ENCODE measurements at regions not wholly inside any gene's neighbourhood (a gene's known extent, or its start where the extent isn't known, plus 50 kb on each side); places are given as distances from the start of the nearest gene placed in this dataset.
"Not testable (repeated sequence)": the region's sequence is repeated elsewhere in the genome, so short reads cannot be mapped to it uniquely, and the experiment has no call there.

DNA sequence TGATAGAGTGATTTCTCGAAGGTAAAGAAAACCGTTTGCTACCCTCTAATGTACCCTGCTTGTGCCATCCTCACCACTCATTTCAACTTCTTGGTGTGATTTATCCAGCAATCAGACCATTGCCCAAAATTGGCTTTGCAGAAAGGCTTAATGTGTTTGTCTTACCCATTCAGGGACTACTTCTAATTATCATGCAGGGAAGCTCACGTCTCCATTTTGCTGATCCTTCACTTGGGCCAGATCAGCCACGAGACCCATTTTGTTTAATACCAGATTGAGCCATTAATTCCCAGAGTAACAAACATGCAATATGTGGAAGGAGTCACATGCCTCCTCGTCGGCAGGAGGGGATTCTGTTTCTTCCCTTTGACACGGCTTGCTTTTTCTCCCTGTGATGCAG lies 51.1 kb upstream of the CRY1 start:
- DNase-seq (ENCODE audit: low read depth in 4 of 4, low spot score in 3 of 4), result no peak

DNA sequence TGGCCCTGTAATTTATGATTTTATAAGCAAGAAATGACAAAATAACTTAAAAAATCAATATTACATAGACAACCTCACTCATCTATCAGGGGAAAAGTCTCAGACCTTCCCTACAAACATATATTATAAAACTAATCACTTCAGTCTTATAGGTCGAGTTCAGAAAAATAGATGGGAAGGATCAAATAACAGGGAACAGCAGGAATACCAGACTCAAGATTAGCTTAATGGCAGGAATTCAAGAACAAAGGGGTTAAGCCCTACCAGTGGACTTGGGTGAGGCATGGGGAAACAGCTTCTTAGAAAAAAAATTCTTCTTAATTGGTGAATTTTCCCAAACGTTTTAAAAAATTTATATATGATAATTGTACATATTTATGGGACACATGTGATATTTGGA lies 51.6 kb upstream of the CRY1 start:
- DNase-seq (ENCODE audit: low read depth in 4 of 4, low spot score in 3 of 4), result no peak

DNA sequence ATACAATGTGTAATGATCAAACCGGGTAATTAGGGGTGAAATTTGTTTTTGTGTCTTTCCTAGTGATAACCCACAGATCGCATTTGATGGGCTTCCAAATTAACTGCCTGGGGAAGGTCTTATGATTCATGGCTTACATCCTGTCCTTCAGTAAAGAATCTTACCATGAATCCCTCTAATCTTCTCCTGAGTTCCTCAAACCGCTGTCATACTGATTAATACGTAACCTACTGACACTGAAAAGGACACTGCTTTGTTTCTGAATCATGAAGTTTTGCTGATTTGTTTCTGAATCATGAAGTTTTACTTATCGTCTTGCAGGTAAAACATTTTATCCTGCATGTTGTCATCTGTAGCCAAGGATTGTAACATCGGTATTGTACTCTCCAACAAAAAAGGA lies 52.0 kb upstream of the CRY1 start:
- no peak for DNase-seq (ENCODE audit: low read depth in 4 of 4, low spot score in 3 of 4)

GRCh38 chr12:107148107-107148506 lies 54.8 kb upstream of the CRY1 start:
- no peak for DNase-seq (ENCODE audit: low read depth in 4 of 4, low spot score in 3 of 4)

GRCh38 chr12:107152315-107152714 lies 59.0 kb upstream of the CRY1 start:
- DNase-seq (ENCODE audit: low read depth in 4 of 4, low spot score in 3 of 4), result no peak

GRCh38 chr12:107159384-107159900 lies 66.1 kb upstream of the CRY1 start:
- DNase-seq (ENCODE audit: low read depth in 4 of 4, low spot score in 3 of 4), result no peak

- DNase-seq (ENCODE audit: low read depth in 4 of 4, low spot score in 3 of 4), result no peak
Observed at GRCh38 chr12:107163413-107163812, 70.1 kb upstream of the CRY1 start.

GRCh38 chr12:107164392-107164791 lies 71.0 kb upstream of the CRY1 start:
- no peak for DNase-seq (ENCODE audit: low read depth in 4 of 4, low spot score in 3 of 4)

GRCh38 chr12:107165581-107165980 lies 72.2 kb upstream of the CRY1 start:
- no peak for DNase-seq (ENCODE audit: low read depth in 4 of 4, low spot score in 3 of 4)

DNA sequence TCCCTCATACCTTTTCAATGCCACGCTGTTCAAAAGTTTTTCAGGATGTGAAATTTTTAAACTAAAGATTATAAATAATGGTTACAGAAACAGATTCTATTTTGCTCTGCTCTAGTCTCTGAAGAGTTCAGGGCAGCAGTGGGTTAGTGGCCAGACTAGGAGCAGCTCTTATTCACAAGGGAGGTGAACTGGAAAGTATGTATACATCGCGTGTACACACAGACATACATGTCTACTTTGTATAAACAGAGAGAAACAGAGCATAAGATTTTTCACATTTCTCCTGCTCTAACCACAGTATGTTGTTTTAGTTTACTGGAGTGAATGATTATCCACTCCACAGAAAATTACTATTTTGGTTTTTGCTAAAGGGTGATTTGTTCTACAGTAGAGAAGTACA lies 74.4 kb upstream of the CRY1 start:
- DNase-seq (ENCODE audit: low read depth in 4 of 4, low spot score in 3 of 4), result no peak

GRCh38 chr12:107169200-107169599 lies 75.9 kb upstream of the CRY1 start:
- DNase-seq (ENCODE audit: low read depth in 4 of 4, low spot score in 3 of 4), result no peak

DNA sequence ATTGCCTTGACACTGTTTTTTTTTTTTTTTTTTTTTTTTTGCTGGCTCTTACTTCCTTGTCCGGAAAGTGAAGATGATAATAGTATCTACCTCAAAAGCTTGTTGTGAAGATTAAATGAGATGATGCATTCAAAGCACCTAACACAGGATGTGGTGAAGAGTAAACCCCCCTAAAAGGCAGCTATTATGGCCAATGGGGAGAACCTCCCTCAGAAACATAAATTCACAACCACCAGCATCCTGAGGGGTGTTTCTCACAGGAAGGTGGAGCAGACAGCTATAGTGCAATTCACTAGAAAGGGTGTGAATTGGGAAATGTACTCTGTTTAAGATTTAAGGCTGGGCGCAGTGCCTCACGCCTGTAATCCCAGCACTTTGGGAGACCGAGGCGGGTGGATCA lies 85.4 kb upstream of the CRY1 start:
- no peak for DNase-seq (ENCODE audit: low read depth in 4 of 4, low spot score in 3 of 4)

- DNase-seq (ENCODE audit: low read depth in 4 of 4, low spot score in 3 of 4), result no peak
Observed at GRCh38 chr12:107179871-107180270, 86.5 kb upstream of the CRY1 start.

- no peak for DNase-seq (ENCODE audit: low read depth in 4 of 4, low spot score in 3 of 4)
Observed at GRCh38 chr12:107180272-107180671, 86.9 kb upstream of the CRY1 start.

DNA sequence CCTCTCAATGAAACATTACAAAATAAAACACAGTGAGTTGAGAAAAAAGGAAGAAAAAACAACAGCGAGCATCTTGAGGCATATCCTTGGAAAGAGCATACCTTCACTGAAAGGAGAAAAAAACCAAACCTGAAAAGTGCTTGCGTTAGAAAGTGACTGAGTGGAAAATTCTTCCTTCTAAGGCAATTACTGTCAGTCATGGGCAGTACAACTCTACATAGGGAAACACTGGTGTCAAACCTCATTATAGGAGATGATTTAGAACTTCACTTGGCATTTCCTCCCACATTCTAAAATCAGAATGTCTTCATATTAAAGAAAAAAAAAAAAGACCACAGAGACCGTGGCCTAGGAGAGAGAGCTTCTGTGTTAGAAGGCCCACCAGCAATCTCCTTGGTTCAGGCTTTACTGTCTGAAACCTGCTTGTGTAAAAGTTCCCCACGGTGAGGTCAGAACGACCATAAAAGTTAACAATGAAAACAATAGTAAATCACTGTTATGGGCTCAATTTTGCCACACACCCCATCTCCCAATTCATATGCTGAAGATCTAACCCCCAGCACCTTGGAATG lies 91.1 kb upstream of the CRY1 start:
- no peak for DNase-seq (ENCODE audit: low read depth in 4 of 4, low spot score in 3 of 4)

DNA sequence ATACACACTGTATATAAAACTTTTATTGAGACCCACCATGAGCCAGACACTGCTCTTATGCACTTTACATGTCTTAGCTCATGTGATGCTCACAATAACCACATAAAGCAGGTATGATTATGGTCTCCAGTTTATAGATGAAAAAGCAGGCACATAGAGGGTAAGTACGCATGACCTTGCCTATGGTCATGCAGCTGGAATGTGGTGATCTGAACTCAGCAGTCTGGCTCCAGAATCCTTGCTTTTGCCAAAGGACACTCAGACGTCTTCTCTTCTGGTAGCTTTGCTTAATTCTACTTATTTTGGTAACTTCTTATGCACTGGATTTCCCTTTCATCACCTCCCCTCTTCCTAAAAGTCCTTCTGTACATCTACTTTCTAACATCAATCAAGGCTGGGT lies 103.3 kb upstream of the CRY1 start:
- no peak for DNase-seq (ENCODE audit: low read depth in 4 of 4, low spot score in 3 of 4)

- DNase-seq (ENCODE audit: low read depth in 4 of 4, low spot score in 3 of 4), result no peak
Observed at GRCh38 chr12:107200394-107200793, 107.0 kb upstream of the CRY1 start.

GRCh38 chr12:107207931-107208525 lies 114.7 kb upstream of the CRY1 start:
- DNase-seq (ENCODE audit: low read depth in 4 of 4, low spot score in 3 of 4), result no peak

- not testable (repeated sequence) for DNase-seq (ENCODE audit: low read depth in 4 of 4, low spot score in 3 of 4)
Observed at GRCh38 chr12:107209700-107210099, 116.4 kb upstream of the CRY1 start.

- not testable (repeated sequence) for DNase-seq (ENCODE audit: low read depth in 4 of 4, low spot score in 3 of 4)
Observed at GRCh38 chr12:107214373-107214773, 121.0 kb upstream of the CRY1 start.

DNA sequence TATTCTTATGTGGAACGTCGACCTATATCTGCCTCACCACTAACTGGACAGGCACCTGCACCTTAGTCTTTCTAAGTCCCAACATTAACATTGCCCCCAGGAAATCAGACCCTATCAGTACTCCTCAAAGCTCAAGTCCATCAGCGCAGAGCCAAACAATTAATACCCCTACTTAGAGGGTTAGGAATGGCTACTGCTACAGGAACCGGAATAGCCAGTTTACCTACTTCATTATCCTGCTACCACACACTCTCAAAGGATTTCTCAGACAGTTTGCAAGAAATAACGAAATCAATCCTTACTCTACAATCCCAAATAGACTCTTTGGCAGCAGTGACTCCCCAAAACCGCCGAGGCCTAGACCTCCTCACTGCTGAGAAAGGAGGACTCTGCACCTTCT lies 123.1 kb upstream of the CRY1 start:
- DNase-seq (ENCODE audit: low read depth in 4 of 4, low spot score in 3 of 4), result not testable (repeated sequence)

DNA sequence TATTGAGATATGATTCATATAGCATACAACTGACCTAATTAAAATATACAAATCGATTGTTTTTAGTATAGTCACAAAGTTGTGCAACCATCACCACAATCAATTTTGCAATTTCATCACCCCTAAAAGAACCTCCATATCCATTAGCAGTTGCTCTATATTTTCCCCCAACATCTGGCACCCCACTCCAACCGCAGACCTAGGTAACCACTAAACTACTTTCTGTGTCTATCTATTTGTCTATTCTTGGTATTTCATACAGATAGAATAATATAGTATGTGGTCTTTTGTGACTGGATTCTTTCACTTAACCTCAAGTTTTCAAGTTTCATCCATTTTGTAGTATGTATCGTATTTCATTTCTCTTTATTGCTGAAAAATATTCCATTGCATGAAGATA lies 126.0 kb upstream of the CRY1 start:
- DNase-seq (ENCODE audit: low read depth in 4 of 4, low spot score in 3 of 4), result no peak

- no peak for DNase-seq (ENCODE audit: low read depth in 4 of 4, low spot score in 3 of 4)
Observed at GRCh38 chr12:107221913-107222312, 128.6 kb upstream of the CRY1 start.
